IPS DF 4.7 (cell line): ENCODE measurements at regions not wholly inside any gene's neighbourhood (a gene's known extent, or its start where the extent isn't known, plus 50 kb on each side); places are given as distances from the start of the nearest gene placed in this dataset.

Experiments
- DNase-seq: peaks from one replicate; pipeline ENCODE4 v3.0.0-alpha.2; 2013; ENCODE audit warnings: low spot score; ENCODE audit errors: extremely low read depth

DNA sequence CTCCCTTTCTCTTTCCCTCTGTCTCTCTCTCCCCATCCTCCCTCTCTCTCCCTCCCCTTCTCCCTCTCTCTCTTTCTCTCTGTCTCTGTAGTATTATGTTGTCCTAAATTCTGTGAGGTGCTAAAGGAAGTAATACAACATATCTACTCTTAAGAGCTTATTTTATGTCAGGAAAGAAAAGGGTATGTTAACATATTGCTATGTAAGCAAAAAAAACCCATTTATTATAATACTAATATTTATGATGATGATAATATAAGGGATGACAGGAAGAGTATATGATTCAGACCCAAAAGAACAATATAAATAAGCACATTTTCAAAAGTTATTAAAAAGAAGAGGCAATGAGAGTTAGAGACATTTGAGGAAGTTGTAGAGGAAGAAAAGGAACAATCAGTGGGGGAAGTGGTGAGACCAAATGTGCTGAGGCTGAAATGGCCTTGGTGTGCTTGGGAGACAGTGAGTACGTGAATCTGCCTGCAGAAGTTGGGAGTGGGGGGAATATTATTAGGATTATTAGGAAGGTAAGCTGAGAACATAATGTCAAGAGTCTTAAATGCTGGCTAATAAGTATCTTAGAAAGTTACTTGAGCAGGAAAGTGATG, 303.6 kb upstream of the FERMT1 start:
- DNase-seq = no peak

DNA sequence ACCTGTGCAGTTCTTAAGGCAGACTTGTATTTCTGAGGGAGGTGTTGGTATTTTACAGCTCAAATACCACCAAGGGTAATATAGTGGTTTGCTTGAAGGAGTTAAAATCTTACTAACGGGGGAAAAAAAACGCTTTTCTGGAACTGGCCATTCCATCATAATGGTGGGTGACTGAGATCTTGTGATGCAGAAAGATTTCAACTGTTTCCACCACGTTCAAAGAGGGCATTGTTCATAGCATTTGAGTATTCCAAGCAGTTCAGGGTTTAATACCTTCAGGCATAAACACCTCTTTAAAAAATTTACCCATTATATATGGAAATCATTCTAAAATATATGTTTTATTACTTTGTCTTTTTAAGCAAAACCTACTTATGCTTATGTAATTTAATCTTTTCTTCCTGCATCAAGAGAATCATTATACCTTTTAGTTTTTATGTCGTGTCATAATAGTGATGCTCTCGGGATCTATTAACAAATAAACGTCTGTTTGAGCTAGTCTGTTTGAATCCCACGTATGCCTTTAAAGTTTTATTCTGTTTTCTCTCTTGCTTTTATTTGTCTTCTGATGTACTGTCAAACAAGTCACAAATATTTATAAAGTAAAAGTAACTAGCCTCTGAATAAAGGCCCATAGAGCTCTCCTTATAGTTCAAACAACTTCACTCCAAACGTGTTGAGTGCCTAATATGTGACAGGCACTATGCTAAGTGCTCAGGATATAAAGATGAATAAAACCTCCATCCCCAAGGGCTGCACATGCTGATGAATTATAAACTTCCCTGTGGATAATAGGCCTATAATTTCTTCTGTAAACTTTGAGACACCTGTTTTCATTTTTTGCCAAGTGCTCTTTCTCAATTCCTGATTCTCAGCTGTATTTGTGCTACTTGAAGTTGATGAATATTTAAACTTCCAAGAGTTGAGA, 298.8 kb upstream of the FERMT1 start:
- DNase-seq = no peak

DNA sequence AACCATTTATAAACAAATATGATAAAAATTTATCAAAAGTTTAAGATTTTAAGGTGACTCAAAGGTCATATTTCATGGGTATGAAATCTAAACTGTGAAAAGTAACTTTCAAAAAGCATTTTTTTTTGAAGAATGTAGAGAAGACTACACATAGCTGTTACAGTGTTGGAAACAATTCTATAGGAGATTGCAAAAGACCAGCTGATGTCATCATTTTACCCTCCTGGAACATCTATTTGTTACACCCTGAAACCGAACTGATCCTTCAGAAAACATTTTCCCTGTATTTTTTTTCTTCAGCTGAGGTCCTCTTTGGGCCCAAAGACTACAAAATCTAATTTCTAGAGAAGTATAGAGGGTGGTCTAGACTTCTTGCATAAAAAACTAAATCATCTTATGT, 297.5 kb upstream of the FERMT1 start:
- DNase-seq = no peak

DNA sequence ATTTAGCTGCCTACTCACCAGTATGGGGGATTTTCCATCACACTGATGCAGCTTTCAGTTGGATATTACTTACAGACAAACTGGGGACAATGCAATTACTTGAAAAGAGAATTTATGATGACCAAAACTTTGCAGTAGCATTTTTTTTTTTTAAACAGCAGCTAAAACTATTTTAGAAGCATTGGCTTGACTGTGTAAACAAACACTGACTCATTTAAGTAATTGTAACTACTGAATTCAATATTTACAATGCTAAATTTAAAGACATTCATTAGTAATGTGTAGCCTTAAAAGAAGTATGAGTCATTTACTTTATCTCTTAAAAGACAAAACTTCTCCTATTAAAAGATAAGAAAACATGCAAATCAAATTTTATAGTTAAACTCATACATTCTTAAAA, 295.9 kb upstream of the FERMT1 start:
- DNase-seq = no peak

DNA sequence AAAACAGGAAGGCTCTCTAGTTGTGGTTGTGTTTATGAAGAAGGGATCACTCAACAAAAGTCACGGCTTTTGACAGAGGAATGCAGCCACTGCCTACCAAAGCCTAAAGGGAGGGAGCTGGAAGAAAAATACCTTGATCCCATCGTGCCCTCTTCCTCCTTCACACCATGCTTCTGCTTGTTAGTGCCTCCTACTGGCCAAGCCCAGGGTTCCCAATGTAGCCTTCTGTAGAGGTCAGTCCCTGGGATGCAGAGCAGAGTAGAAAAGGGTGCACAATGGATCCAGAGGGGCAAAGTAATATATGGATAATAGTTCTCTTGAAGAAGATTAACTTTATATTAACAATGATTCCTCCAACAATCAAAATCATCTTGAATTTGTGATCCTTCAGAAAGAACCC, 293.5 kb upstream of the FERMT1 start:
- DNase-seq = no peak

DNA sequence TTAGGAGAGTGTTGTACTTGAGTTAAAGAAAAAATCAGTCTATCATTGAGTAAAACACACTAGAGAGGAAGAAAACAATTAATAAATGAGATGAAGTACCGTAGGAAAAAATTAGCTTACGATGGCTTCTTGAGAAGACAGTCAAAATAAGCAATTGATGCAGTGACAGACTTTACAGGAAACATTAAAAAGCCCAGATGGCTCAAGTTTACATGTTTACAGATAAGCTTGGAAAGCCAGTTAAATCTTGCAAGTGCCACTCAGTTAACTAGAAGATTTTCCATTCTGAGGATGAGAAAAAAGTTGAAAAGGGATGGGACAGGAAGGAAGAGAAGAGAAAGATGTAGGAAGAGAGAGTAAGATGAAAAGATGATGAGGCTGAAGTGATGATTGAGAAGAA, 288.8 kb upstream of the FERMT1 start:
- no peak for DNase-seq

DNA sequence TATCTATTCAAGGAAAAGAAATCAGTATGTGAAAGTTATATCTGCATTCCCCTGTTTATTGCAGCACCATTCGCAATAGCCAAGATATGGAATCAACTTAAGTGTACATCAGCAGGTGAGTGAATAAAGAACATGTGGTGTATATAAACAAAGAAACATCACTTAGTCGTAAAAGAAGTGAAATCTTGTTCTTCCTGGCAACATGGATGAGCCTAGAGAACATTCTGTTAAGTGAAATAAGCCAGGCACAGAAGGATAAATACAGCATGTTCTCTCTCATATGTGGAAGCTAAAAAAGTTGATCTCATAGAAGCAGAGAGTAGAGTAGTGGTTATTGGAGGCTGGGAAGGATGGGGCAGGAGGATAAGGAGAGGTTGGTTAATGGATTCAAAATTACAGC, 287.9 kb upstream of the FERMT1 start:
- no peak for DNase-seq

DNA sequence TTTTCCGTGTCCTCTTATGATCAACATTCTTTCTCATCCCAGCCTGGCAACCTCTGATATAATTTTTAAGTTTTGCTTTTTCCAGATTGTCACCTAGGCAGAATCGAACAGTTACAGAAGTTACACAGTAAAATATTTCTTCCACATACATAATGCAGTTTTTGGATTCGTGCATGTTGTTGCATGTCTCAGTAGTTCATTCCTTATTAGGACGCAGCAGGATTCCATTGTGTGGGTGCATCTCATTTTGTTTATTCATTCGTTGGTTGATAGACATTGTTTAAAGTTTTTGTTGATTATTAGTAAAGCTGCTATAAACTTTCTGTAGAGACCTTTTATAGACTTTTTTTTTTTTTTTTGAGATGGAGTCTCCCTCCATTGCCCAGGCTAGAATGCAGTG, 284.3 kb upstream of the FERMT1 start:
- no peak for DNase-seq

DNA sequence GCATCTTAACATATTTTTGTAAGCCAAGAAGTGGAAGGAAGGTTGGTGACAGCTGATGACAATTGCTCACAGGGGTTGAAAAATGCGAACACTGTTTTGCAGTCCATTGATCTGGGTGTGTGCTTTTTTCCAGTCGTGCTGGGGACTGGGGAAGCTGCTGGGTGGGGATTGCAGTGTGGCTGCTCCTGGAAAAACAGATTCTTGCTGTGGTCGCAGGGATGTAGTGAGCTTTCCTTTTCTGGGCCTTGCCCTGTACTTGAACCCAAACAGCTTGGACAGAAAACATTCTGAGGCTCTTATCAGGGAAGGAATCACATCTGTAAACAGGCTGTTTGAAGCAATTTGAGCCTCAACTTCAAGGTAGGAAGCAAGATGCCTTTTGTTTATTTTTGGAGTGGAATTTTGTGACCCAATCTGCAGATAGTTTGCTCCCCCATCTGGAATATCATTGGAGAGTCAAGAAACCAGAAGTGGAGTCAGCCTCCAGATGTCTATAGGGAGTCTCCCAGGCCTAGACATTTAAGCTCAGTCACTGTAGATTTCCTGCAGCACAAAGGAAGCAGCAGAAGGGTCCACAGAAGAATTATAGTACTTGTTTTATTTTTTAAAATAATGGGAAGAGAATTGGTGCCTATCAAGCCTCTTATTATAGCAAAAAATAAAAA, 279.2 kb upstream of the FERMT1 start:
- DNase-seq = no peak

DNA sequence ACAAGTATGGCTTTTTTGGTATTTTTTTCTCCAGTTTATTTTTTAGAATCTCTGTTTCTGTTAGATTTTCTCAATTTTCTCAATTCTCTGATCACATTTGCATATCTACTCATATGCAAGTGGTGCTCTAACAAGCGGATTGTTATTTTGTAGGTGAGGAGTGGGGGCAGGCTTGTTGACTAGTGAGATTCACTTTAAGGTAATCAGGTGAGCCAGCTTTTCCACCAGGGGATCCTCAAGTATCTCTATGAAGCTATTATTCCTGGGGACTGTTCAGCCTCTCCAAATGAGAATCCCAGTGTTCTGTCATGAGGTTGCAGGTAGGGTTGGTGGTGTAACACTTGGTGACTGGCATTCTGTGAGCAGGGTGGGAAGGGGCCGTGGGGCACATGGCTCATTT, 274.3 kb upstream of the FERMT1 start:
- DNase-seq = no peak

DNA sequence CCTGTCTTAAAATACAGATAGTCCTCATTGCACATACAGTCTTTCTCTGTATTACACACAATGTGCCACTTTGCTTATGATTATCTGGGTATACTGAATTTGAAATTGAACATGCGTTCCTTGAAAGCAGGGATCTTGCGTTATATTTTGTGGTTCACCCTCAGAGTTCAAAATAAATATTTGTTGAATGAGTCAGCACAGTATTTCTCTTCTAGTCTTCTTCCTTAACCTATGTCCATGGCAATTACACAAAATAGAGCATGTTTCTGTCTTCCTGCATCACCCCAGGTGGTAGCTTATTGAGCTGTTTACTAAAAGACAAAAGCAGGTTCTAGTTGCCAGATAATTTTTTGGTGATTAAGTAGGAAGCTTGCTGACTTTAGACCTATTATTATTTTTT, 272.9 kb upstream of the FERMT1 start:
- DNase-seq = no peak

DNA sequence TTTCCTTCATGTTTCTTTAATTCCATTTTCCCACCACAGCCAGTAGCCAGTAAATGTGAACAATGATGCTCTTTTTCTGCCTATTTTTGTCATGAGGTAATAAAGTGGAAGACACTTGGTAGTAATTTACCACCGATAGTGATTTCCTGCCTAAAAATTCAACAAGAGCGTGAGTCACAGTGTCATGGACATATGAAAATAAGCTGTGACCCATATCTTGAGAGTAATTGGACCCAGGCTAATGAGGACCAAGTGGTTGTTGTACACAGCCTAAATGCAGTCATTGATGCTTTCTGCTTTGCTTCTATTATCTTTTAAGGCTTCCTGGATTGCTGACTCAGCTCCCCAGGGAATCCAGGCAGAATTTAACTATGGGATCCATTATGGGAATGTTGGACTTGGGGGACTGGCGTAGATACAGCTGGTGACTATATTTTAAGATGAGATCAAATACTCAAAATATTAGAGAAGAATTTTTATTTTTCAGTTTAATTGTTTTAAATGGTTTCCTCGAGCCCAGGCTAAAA, 265.9 kb upstream of the FERMT1 start:
- no peak for DNase-seq

DNA sequence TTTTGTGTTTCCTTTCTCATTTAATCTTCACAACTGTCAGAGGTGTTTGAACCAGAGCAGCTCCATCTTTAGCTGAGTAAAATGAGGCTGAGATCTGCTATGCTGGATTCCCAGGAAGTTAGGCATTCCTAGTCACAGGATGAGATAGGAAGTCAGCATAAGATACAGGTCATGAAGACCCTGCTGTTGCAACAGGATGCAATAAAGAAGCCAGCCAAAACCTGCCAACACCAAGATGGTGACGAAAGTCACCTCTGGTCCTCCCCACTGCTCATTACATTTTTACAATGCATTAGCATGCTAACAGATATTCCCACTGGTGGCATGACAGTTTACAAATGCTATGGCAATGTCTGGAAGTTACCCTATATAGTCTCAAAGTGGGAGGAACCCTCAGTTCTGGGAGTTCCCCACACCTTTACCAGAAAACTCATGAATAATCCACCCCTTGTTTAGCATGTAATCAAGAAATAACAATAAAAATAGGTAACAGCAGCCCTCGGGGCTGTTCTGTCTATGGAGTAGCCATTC, 262.2 kb upstream of the FERMT1 start:
- DNase-seq = no peak

DNA sequence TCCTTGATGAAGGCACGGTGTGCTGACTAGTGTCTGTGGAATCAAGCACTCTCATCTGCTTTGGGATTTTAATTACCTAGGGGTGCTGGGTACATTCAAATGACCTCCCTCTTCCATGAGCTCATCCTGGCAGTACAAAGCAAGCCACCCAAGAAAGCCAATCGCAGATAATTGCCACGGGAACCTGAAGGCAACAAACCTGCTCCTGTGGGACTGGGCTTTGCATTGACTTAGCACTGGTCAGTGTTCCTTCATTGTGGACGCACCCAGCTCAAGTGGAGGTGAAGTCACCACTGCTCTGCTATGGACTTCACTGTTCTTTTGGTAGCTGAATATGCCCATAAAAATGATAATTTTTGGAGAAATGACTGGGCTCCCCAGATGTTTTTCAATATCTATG, 261.6 kb upstream of the FERMT1 start:
- no peak for DNase-seq

DNA sequence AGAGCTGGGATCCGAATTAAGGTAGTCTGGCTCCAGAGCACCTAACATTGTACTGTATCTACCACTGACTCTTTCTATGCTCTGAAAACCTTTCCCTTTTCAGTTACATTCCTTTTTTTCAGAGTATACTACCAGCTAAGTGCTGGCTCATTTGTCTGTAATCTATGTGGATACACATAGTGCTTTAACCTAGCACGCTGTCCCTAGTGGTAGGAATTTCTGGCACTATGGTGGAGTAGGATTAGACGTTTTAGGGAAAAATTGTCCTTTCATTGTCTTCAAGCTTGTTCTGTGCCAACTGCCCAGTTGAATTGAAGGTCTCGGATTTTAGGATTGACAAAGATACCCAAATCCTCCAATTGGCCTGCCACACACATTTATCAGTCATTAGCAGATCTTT, 259.1 kb upstream of the FERMT1 start:
- DNase-seq = peak; percentile 33

DNA sequence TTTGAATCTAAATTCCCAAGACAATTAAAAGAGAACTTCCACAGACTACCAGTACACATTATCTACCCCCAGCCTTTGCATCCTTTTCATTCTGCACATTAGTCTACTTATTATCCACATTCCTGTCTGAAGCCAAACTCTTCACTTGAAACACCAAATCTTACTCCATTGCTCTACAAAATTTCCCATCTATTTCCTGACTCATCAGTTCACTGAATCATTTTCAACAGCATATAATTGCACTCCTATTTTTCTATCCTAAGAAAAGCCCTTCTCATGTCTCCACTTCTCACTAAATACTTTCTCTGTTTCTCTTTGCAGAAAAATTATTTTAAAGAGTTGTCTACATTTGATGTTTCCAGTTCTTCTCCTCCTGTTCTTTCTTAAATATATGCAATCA, 239.4 kb upstream of the FERMT1 start:
- no peak for DNase-seq

DNA sequence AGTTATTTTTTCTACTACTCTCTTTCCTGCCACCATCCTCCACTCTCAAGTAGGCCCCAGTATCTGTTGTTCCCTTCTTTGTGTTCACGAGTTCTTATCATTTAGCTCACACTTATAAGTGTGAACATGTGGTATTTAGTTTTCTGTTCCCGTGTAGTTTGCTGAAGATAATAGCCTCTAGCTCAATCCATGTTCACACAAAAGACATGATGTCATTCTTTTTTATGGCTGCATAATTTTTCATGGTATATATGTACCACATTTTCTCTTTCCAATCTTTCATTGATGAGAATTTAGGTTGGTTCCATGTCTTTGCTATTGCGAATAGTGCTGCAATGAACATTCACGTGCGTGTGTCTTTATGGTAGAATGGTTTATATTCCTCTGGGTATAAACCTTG, 237.9 kb upstream of the FERMT1 start:
- DNase-seq = no peak

DNA sequence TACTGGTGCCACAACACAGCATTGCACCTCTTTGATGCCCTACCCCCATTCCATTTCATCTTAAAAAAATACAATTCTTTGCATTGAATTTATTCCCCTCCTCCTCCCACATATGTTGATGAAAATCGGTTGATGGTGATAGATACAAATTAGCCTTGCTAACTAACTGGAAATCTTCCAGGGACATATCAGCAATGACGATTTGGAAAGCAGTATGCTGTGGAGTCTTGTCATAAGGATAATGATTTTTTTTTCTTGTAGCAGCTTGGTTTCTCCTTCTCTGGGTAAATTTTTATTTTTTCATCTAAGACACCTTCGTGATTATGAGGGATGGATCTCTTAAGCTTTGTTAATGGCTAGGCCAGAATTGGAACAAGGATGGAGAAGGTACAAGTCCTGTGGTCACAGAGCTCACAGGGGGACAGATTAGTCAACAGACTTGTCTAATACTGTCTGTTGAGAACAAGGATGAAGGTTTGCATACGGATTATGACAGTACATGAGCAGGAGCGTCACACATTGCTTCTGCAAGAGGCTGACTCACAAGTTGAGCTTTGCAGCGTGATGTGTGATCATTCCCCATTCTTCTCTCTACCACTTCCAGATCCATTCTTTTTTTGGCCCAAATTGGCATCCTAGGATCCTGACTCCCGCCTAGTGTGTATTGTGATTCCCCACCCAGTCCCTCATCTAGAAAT, 233.1 kb upstream of the FERMT1 start:
- no peak for DNase-seq

DNA sequence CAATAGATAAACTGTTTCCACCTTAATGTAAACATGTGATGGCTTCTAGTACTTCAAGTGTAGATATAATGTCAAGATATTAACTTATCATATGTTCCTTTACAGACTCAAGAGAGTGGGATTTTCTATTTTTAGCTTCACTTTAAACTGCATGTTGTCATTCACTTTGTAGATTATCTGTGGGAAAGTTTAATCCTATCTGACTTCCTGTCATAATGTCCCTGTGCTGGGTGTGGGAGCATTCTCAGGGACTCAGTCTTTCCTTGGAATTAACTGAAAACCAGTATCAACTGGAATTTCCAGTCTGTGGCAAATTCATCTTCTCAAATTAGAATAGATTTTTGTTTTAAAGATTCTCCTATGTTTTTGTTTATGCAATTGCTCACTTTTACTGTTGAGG, 226.1 kb upstream of the FERMT1 start:
- DNase-seq = no peak

DNA sequence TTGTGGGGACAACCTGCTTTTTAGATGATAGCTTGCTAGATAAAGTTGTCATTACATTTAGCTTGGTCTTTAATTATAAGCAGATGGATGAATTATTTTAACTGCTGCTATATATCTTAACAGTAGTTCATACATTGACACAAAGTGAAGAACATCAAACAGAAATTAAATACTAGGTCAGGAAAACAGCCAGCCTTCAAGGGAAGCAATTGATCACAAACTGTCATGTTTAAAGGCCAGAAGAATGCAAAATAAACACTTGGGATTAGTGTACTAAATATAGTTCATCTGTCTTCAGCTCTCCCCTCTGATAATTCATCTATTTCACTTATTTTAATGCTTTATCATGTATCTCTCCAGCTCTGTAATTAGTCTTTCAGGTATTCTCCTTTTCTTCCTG, 225.1 kb upstream of the FERMT1 start:
- DNase-seq = no peak

DNA sequence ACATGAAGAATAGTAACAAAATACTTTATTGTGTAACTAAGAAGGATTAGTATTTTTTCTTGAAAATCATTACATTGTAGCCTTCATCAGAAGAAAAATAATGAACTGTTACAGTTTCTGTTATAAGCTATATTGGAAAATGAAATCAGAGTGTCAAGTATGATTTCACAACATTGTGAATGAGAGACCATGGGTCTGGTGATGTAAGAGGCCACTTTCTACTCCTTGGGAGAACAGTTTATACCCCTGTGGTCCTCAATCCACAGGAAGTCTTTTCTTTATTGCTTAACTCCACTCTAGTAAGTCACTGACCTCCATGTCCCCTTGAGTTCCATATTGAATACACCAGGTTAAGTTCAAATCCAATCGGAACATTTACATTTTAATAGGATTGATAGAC, 218.7 kb upstream of the FERMT1 start:
- DNase-seq = no peak
